IMR-90 (cell line): ENCODE measurements at regions not wholly inside any gene's neighbourhood (a gene's known extent, or its start where the extent isn't known, plus 50 kb on each side); places are given as distances from the start of the nearest gene placed in this dataset.

Source experiments
- ATAC-seq: fragments of 200-7000 bp; cut with Tn5 transposase; 2 replicates; pipeline ENCODE4 v1.9.1; 2020; ENCODE audit warnings: low read depth, mild to moderate bottlenecking, moderate library complexity
- BruUV-seq: library from RNA; stranded (reverse); fragments of 400-500 nt; replicated peaks from 2 replicates; lab custom pipeline; 2021; lab: Mats Ljungman, UMichigan
- CTCF ChIA-PET: fragments of 300-600 bp; formaldehyde crosslinking; extraction: SDS; loops from one replicate; lab custom pipeline; 2021; ENCODE audit warnings: antibody characterized with exemption; lab: Yijun Ruan, JAX
- POLR2A ChIA-PET: fragments of 300-600 bp; sonication (Branson Sonifier 250); formaldehyde crosslinking; loops from one replicate; lab custom pipeline; 2022; ENCODE audit warnings: antibody characterized with exemption; ENCODE audit not compliant: unreplicated experiment; lab: Charles Lee
- DNase-seq: peaks from one replicate; pipeline ENCODE4 v3.0.0; 2013
- H2AFZ ChIP-seq: replicated peaks from 2 replicates; pipeline ENCODE3; 2013; ENCODE audit warnings: low read length, mild to moderate bottlenecking; ENCODE audit not compliant: poor library complexity
- H2AK5ac ChIP-seq: 2 replicates; pipeline ENCODE4 v1.6.1; 2013; ENCODE audit warnings: low read depth, low read length, inconsistent platforms
- H2AK9ac ChIP-seq: replicated peaks from 2 replicates; pipeline ENCODE3; 2013; ENCODE audit warnings: mild to moderate bottlenecking, low read depth, low read length, moderate library complexity; ENCODE audit not compliant: poor library complexity
- H2BK120ac ChIP-seq: 2 replicates; pipeline ENCODE4 v1.6.1; 2013; ENCODE audit warnings: low read depth, low read length, inconsistent platforms
- H2BK15ac ChIP-seq: 3 replicates; pipeline ENCODE4 v1.6.1; 2013; ENCODE audit warnings: low read depth, low read length, inconsistent platforms
- H2BK20ac ChIP-seq: 2 replicates; pipeline ENCODE4 v1.6.1; 2013; ENCODE audit warnings: low read depth, mild to moderate bottlenecking, inconsistent platforms, low read length, moderate library complexity
- H2BK5ac ChIP-seq: 2 replicates; pipeline ENCODE4 v1.6.1; 2013; ENCODE audit warnings: mild to moderate bottlenecking, low read depth, low read length, inconsistent platforms; ENCODE audit not compliant: poor library complexity, severe bottlenecking
- H3K14ac ChIP-seq: replicated peaks from 2 replicates; pipeline ENCODE4 v1.6.1; 2013; ENCODE audit warnings: low read depth, low read length, inconsistent platforms
- H3K18ac ChIP-seq: 2 replicates; pipeline ENCODE4 v1.6.1; 2013; ENCODE audit warnings: low read depth, low read length, control low read depth
- H3K23ac ChIP-seq: 2 replicates; pipeline ENCODE4 v1.6.1; 2013; ENCODE audit warnings: low read depth, low read length, inconsistent platforms
- H3K27ac ChIP-seq: 2 replicates; pipeline ENCODE4 v1.5.1; 2013; ENCODE audit warnings: mild to moderate bottlenecking, control low read depth, low read length; ENCODE audit not compliant: insufficient read depth
- H3K27me3 ChIP-seq: 2 replicates; pipeline ENCODE4 v1.6.1; 2013; ENCODE audit warnings: low read length; ENCODE audit not compliant: control insufficient read depth, insufficient read depth
- H3K36me3 ChIP-seq: 2 replicates; pipeline ENCODE4 v1.6.1; 2013; ENCODE audit warnings: low read length, mixed read lengths; ENCODE audit not compliant: control insufficient read depth, insufficient read depth
- H3K4ac ChIP-seq: 2 replicates; pipeline ENCODE4 v1.6.1; 2013; ENCODE audit warnings: low read depth, low read length, inconsistent platforms
- H3K4me1 ChIP-seq: 2 replicates; pipeline ENCODE4 v1.6.1; 2013; ENCODE audit warnings: low read length, mixed read lengths; ENCODE audit not compliant: control insufficient read depth, insufficient read depth
- H3K4me2 ChIP-seq: 2 replicates; pipeline ENCODE4 v1.6.1; 2013; ENCODE audit warnings: low read depth, mild to moderate bottlenecking, control low read depth, low read length, moderate library complexity
- H3K4me3 ChIP-seq: 2 replicates; pipeline ENCODE4 v1.5.1; 2013; ENCODE audit warnings: low read depth, mild to moderate bottlenecking, control low read depth, low read length, moderate library complexity; ENCODE audit not compliant: insufficient read depth
- H3K56ac ChIP-seq: 2 replicates; pipeline ENCODE4 v1.6.1; 2013; ENCODE audit warnings: low read length, inconsistent platforms; ENCODE audit not compliant: insufficient read depth; ENCODE audit errors: extremely low read depth
- H3K79me1 ChIP-seq, 2 experiments: 2 replicates each; pipeline ENCODE4 v1.6.1; 2013; ENCODE audit warnings: low read length in 2 of 2, inconsistent platforms in 1 of 2, low read depth in 1 of 2
- H3K9ac ChIP-seq: 2 replicates; pipeline ENCODE4 v1.6.1; 2013; ENCODE audit warnings: low read depth, low read length, control low read depth
- H3K9me1 ChIP-seq: 2 replicates; pipeline ENCODE4 v1.6.1; 2013; ENCODE audit warnings: low read length, inconsistent platforms; ENCODE audit not compliant: insufficient read depth
- H3K9me3 ChIP-seq: 2 replicates; pipeline ENCODE4 v1.6.1; 2013; ENCODE audit warnings: low read length; ENCODE audit not compliant: control insufficient read depth, insufficient read depth
- H4K20me1 ChIP-seq: 2 replicates; pipeline ENCODE4 v1.6.1; 2013; ENCODE audit warnings: low read length, inconsistent platforms; ENCODE audit not compliant: insufficient read depth
- H4K5ac ChIP-seq: 2 replicates; pipeline ENCODE4 v1.6.1; 2013; ENCODE audit warnings: mild to moderate bottlenecking, low read depth, low read length, control low read depth
- H4K8ac ChIP-seq, 2 experiments: 2 replicates each; pipeline ENCODE4 v1.6.1; 2013; ENCODE audit warnings: low read depth in 2 of 2, low read length in 2 of 2, control low read depth in 1 of 2, inconsistent platforms in 1 of 2
- H4K91ac ChIP-seq: 2 replicates; pipeline ENCODE4 v1.6.1; 2013; ENCODE audit warnings: low read depth, low read length, inconsistent platforms; ENCODE audit not compliant: insufficient read depth
- BHLHE40 ChIP-seq: fragments of 150-350 bp; IDR thresholded peaks from 2 replicates; pipeline ENCODE4 v1.6.1; 2016; ENCODE audit warnings: mild to moderate bottlenecking, low read depth, low read length
- CEBPB ChIP-seq: IDR thresholded peaks from 2 replicates; pipeline ENCODE4 v1.6.1; 2012; ENCODE audit warnings: low read depth, low read length, improper control_type of control experiment
- CHD1 ChIP-seq: IDR thresholded peaks from 2 replicates; pipeline ENCODE4 v1.6.1; 2012; ENCODE audit warnings: low read depth, low read length, improper control_type of control experiment
- FOS ChIP-seq: fragments of 150-350 bp; IDR thresholded peaks from 2 replicates; pipeline ENCODE4 v1.6.1; 2016; ENCODE audit warnings: low read depth, low read length
- MAZ ChIP-seq: IDR thresholded peaks from 2 replicates; pipeline ENCODE4 v1.6.1; 2012; ENCODE audit warnings: low read depth, mild to moderate bottlenecking, low read length, improper control_type of control experiment, moderate library complexity, borderline replicate concordance
- MXI1 ChIP-seq: IDR thresholded peaks from 2 replicates; pipeline ENCODE4 v1.6.1; 2012; ENCODE audit warnings: low read depth, mild to moderate bottlenecking, low read length, moderate library complexity, borderline replicate concordance
- NFE2L2 ChIP-seq: fragments of 150-350 bp; IDR thresholded peaks from 2 replicates; pipeline ENCODE4 v1.6.1; 2016; ENCODE audit warnings: low read depth, mild to moderate bottlenecking, low read length
- POLR2A ChIP-seq: IDR thresholded peaks from 2 replicates; pipeline ENCODE4 v1.6.1; 2012; ENCODE audit warnings: mild to moderate bottlenecking, low read depth, low read length
- RAD21 ChIP-seq: IDR thresholded peaks from 2 replicates; pipeline ENCODE4 v1.6.1; 2012; ENCODE audit warnings: low read length, improper control_type of control experiment
- RCOR1 ChIP-seq: IDR thresholded peaks from 2 replicates; pipeline ENCODE4 v1.6.1; 2012; ENCODE audit warnings: mild to moderate bottlenecking, low read length, improper control_type of control experiment; ENCODE audit not compliant: insufficient replicate concordance
- RFX5 ChIP-seq: IDR thresholded peaks from 2 replicates; pipeline ENCODE4 v1.8.0; 2012; ENCODE audit warnings: low read depth, mild to moderate bottlenecking, low read length, moderate library complexity
- SMC3 ChIP-seq: fragments of 150-350 bp; IDR thresholded peaks from 2 replicates; pipeline ENCODE4 v1.6.1; 2016; ENCODE audit warnings: low read depth, mild to moderate bottlenecking, antibody characterized with exemption, low read length, moderate library complexity
- WGBS, 2 experiments: methylation state at CpG; one replicate each; pipeline versions ENCODE4 v1.1.5 to v1.1.7; 2013; ENCODE audit warnings: missing lambda C conversion rate in 2 of 2; ENCODE audit not compliant: insufficient read length in 1 of 2; ENCODE audit errors: extremely low coverage in 2 of 2; 5-methylcytosine and 5-hydroxymethylcytosine counted together
- dilution Hi-C: fragments of 300-500 bp; cut with HindIII; formaldehyde crosslinking; loops from one replicate; pipeline ENCODE4 v1.14.3; 2018; ENCODE audit warnings: low sequenced_read_pairs; ENCODE audit not compliant: unreplicated experiment
- in situ Hi-C: fragments of 300-500 bp; cut with MboI; formaldehyde crosslinking; loops from 3 replicates; pipeline ENCODE4 v1.14.3; 2019; ENCODE audit warnings: low sequenced_read_pairs, inconsistent platforms, mixed read lengths
- intact Hi-C: fragments of 100-400 bp; cut with micrococcal nuclease; formaldehyde crosslinking; loops from 2 replicates; pipeline ENCODE4 v1.10.0; 2022
- TF ChIP-seq, protein P1 (sequence below): fragments of 150-350 bp; IDR thresholded peaks from 2 replicates; pipeline ENCODE4 v1.6.1; 2016; ENCODE audit warnings: low read depth, mild to moderate bottlenecking, low read length, moderate library complexity, borderline replicate concordance
- TF ChIP-seq, protein P2 (sequence below): fragments of 150-350 bp; IDR thresholded peaks from 2 replicates; pipeline ENCODE4 v1.6.1; 2017; ENCODE audit warnings: mild to moderate bottlenecking, antibody characterized with exemption, low read length, low read depth
- TF ChIP-seq, protein P3 (sequence below): conservative IDR thresholded peaks from 2 replicates; pipeline ENCODE4 v1.5.1; 2012; ENCODE audit warnings: mild to moderate bottlenecking, low read depth, low read length, improper control_type of control experiment

DNA sequence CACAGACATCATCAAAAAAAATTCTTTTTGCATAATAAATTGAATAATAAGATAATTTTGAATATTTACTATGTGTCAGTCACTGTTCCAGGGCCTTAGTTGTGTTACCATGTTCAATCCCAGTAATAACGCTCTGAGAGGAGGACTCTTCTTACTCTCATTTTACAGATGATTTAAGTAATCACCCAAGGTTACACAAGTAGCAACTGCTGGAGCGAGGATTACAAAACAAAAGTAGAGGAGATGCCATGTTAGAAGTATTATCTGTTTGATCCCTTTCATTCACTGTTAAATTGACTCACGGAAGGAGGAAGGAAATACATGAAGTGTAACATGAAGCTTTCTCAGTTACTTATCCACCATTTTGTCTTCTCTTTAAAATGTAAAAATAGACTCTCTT, 412.8 kb downstream of the NFIB start:
- H3K27me3 ChIP-seq = no peaks in the 10 kb centered on the region
- no peak overlapping the region for H3K4ac ChIP-seq
- no peak overlapping the region for H3K27ac ChIP-seq
- intact Hi-C loops (no loop called here), in situ Hi-C loops (no loop called here), dilution Hi-C loops (no loop called here)
- BruUV-seq = no TSS peak
- no peaks in the 10 kb centered on the region for H3K4me1 ChIP-seq
- no peak overlapping the region for H4K8ac ChIP-seq
- no peak overlapping the region for H2AFZ ChIP-seq
- ChIA-PET CTCF (no interaction called here), POLR2A (no interaction called here)
- H3K4me2 ChIP-seq = no peak overlapping the region
- no peak overlapping the region for H2BK5ac ChIP-seq
- H2BK120ac ChIP-seq = no peak overlapping the region
- H4K20me1 ChIP-seq = no peaks in the 10 kb centered on the region
- H3K14ac ChIP-seq = no peak overlapping the region
- no peaks in the 10 kb centered on the region for H3K79me1 ChIP-seq
- no peak overlapping the region for H2BK20ac ChIP-seq
- no peak overlapping the region for H3K9ac ChIP-seq
- no peak overlapping the region for H2AK5ac ChIP-seq
- TF ChIP-seq CHD1 (no peak), NFE2L2 (no peak), RCOR1 (no peak), BHLHE40 (no peak), POLR2A (no peak), SMC3 (no peak), MAZ (no peak), RFX5 (no peak), RAD21 (no peak), CEBPB (no peak), FOS (no peak), MXI1 (no peak)
- TF ChIP-seq, protein P1, sequence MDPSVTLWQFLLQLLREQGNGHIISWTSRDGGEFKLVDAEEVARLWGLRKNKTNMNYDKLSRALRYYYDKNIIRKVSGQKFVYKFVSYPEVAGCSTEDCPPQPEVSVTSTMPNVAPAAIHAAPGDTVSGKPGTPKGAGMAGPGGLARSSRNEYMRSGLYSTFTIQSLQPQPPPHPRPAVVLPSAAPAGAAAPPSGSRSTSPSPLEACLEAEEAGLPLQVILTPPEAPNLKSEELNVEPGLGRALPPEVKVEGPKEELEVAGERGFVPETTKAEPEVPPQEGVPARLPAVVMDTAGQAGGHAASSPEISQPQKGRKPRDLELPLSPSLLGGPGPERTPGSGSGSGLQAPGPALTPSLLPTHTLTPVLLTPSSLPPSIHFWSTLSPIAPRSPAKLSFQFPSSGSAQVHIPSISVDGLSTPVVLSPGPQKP = no peak
- TF ChIP-seq, protein P2, sequence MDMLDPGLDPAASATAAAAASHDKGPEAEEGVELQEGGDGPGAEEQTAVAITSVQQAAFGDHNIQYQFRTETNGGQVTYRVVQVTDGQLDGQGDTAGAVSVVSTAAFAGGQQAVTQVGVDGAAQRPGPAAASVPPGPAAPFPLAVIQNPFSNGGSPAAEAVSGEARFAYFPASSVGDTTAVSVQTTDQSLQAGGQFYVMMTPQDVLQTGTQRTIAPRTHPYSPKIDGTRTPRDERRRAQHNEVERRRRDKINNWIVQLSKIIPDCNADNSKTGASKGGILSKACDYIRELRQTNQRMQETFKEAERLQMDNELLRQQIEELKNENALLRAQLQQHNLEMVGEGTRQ = no peak
- TF ChIP-seq, protein P3, sequence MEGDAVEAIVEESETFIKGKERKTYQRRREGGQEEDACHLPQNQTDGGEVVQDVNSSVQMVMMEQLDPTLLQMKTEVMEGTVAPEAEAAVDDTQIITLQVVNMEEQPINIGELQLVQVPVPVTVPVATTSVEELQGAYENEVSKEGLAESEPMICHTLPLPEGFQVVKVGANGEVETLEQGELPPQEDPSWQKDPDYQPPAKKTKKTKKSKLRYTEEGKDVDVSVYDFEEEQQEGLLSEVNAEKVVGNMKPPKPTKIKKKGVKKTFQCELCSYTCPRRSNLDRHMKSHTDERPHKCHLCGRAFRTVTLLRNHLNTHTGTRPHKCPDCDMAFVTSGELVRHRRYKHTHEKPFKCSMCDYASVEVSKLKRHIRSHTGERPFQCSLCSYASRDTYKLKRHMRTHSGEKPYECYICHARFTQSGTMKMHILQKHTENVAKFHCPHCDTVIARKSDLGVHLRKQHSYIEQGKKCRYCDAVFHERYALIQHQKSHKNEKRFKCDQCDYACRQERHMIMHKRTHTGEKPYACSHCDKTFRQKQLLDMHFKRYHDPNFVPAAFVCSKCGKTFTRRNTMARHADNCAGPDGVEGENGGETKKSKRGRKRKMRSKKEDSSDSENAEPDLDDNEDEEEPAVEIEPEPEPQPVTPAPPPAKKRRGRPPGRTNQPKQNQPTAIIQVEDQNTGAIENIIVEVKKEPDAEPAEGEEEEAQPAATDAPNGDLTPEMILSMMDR = no peak
- no peaks in the 10 kb centered on the region for H3K36me3 ChIP-seq
- H2AK9ac ChIP-seq = no peak overlapping the region
- H4K5ac ChIP-seq = no peak overlapping the region
- H3K9me3 ChIP-seq = no peaks in the 10 kb centered on the region
- no peak overlapping the region for H3K18ac ChIP-seq
- no peak overlapping the region for H3K56ac ChIP-seq
- H4K91ac ChIP-seq = no peak overlapping the region
- H3K23ac ChIP-seq = no peak overlapping the region
- no CpG with 5 or more reads among the region's 3 CpGs for WGBS, 2 experiments
- DNase-seq (no peak), ATAC-seq (no peak)
- H3K9me1 ChIP-seq = no peaks in the 10 kb centered on the region
- H3K4me3 ChIP-seq = no peak overlapping the region
- no peak overlapping the region for H2BK15ac ChIP-seq
